ENCODE measurements at regions not wholly inside any gene's neighbourhood (a gene's known extent, or its start where the extent isn't known, plus 50 kb on each side); places are given as distances from the start of the nearest gene placed in this dataset.

DNA sequence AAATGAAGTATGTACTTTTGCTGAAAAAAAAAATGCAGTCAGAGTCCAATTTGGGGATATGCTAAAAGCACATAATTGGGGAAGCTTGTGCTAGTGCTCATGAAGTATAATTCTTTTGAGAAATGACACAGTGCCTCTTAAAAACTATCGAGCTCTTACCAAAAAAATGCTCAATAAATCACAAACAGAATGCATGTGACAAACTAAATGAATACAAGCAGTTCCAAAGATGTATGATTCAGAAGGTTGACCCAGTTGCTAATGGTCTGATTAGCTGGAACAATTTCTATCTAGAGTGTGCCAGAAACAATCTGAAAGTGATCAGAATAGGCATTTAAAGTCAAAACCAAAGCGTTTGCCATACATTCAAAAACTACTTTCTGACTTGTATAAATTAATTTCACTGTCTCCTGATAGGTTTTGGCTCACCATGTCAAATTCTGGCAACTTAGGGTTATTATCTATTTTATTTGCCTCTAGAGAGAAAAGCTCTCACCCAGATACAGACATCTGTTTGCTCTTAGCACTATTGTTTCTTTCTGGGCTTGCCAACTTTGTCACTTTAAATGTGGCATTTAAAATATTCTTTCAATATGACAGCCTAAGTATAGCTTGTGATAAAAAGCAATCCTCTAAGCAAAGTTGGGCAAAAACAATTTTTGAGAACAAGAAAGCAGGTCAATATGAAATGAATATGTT, 114.7 kb upstream of the AHR start:
- no peak for TF ChIP-seq YY1 (IDR thresholded peaks at IDR 0.05; ENCODE audit: low read depth)
- TF ChIP-seq FOXM1 (IDR thresholded peaks at IDR 0.05; ENCODE audit: borderline replicate concordance, low read depth), result no peak
- TF ChIP-seq TAF1 (IDR thresholded peaks at IDR 0.05; ENCODE audit: low read depth), result no peak
- TF ChIP-seq RAD21 (IDR thresholded peaks at IDR 0.05; ENCODE audit: low read depth), result no peak
- TF ChIP-seq, protein P1, sequence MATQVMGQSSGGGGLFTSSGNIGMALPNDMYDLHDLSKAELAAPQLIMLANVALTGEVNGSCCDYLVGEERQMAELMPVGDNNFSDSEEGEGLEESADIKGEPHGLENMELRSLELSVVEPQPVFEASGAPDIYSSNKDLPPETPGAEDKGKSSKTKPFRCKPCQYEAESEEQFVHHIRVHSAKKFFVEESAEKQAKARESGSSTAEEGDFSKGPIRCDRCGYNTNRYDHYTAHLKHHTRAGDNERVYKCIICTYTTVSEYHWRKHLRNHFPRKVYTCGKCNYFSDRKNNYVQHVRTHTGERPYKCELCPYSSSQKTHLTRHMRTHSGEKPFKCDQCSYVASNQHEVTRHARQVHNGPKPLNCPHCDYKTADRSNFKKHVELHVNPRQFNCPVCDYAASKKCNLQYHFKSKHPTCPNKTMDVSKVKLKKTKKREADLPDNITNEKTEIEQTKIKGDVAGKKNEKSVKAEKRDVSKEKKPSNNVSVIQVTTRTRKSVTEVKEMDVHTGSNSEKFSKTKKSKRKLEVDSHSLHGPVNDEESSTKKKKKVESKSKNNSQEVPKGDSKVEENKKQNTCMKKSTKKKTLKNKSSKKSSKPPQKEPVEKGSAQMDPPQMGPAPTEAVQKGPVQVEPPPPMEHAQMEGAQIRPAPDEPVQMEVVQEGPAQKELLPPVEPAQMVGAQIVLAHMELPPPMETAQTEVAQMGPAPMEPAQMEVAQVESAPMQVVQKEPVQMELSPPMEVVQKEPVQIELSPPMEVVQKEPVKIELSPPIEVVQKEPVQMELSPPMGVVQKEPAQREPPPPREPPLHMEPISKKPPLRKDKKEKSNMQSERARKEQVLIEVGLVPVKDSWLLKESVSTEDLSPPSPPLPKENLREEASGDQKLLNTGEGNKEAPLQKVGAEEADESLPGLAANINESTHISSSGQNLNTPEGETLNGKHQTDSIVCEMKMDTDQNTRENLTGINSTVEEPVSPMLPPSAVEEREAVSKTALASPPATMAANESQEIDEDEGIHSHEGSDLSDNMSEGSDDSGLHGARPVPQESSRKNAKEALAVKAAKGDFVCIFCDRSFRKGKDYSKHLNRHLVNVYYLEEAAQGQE (IDR thresholded peaks at IDR 0.05; ENCODE audit: low read depth), result no peak
- no peak for TF ChIP-seq ZBTB7A (IDR thresholded peaks at IDR 0.05; ENCODE audit: low read depth)
- TF ChIP-seq EP300 (IDR thresholded peaks at IDR 0.05; ENCODE audit: borderline replicate concordance), result no peak

All from Ishikawa (cell line).